T1000 (cell line): ENCODE measurements at regions not wholly inside any gene's neighbourhood (a gene's known extent, or its start where the extent isn't known, plus 50 kb on each side); places are given as distances from the start of the nearest gene placed in this dataset.
"Not testable (repeated sequence)": the region's sequence is repeated elsewhere in the genome, so short reads cannot be mapped to it uniquely, and the experiment has no call there.

Source experiments
- DNase-seq: peaks from one replicate; lab custom pipeline; 2025; ENCODE audit warnings: mixed read lengths; lab: John Stamatoyannopoulos, UW

DNA sequence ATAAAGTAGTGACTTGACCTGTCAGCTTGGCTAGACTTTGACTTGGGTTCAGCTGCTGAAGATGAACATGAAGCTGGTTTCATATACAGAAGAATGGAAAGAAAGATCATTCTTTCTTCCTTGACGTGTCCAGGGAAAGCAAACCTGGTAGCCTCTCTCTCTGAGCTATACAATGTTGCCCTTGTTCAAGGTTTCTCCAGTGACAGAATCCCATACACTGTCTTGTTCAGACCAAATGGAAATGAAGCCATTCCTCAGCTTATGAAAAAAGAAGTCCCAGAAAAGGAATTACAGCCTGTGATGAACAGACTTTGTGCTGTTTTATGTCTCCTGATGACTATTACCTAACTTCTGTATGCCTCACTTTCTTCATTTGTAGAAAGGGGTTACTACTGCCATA lies 349.8 kb upstream of the KLF4 start:
- no peak for DNase-seq

DNA sequence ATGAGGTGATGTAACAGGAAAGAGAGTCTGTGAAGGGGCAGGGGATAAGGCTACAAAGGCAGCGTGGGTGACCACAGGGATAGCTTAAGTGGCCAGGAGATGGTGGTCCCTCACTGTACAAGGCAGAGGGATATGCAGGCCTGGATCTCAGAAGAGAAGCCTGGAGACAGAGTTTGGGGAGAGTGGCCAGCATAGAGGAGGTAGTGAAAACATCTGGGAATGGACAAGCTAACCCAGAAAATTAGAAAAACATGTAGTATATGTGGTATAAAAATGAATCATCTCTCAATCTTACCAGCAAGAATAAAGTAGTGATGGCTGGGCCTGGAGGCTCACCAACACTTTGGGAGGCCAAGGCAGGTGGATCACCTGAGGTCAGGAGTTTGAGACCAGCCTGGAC lies 349.2 kb upstream of the KLF4 start:
- DNase-seq = no peak

DNA sequence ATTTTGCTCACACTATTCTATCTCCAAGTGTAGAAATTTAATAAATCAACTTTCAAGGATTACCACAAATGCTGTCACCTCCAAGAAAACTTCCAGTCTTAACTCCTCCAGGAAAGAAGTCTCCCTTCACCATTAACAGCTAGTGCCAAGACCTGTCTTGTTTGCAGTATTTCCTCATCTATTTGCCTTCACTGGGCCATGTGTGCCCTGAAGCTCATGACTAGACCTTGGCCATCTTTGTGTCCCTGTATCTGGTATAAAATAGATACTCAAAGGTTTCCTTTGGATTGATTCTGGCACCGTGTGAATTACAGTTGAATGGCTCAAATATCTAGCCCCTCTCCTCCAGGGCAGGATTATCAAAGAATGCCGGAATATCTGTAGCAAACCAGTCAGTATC lies 346.7 kb upstream of the KLF4 start:
- no peak for DNase-seq

DNA sequence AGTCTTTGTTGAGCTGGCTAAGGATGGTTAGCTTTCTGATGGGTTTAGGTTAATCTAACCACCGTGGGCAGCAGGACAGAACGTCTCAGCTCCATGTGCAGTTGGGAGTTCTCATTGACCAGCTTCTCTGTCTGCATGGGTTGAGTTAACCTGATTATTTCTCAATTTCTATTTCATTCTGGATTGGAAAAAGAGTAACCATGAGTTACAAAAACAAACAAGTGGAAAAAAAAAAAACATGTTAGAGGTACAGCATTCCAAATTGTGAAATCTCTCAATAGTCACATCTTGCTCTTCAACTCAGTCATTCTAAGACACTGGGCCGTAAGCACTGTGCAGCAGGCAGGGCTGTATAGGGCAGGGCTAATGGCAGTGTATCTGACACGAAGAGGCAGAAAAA lies 343.7 kb upstream of the KLF4 start:
- DNase-seq = no peak

DNA sequence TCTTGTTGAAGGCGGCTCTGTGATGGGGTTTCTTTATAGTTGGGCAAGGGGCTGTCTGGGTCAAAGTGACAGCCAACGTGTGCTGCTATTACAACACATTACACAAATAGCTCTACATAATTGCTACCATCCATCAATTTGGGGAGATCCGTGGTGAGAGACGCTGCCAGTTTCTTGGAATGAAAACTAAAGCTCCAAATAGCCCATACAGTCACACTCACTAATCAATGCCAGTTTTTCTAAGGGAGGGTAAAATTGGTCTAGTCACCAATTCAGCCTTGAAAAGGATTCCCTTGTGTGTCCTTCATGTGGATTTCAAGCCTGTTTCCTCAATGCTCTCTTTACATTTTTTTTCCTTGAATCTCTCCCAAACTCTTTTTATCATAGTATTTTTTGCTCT lies 343.3 kb upstream of the KLF4 start:
- DNase-seq = no peak

DNA sequence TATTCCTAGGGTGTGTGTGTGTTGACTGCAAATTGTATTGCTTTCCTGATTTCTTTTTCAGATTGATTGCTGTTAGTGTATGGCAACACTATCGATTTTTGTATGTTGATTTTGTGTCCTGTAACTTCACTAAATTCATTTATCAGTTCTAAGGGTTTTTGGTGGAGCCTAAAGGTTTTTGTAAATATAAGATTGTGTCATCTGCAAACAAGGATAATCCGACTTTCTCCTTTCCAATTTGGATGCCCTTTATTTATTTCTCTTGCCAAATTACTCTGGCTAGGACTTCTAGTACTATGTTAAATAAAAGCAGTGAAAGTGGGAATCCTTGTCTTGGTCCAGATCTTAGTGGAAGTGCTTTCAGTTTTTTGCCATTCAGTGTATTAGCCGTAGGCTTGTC lies 340.9 kb upstream of the KLF4 start:
- DNase-seq = no peak

DNA sequence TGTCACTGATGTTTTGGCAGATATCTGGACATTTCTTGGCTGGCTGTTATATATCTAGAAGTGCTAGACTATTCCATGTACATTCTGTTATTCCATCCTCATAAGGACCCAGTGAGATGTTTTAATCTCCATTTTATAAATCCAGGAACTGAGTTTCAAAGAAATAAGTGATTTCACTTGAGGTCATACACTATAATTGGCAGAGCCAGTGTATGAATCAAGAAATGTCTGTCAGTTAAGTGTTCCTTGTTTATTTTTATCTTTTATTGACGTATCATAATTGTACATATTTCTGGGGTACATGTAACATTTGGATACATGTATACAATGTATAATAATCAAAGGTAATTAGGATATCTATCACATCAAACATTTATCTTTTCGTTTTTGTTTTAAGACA lies 338.3 kb upstream of the KLF4 start:
- no peak for DNase-seq

DNA sequence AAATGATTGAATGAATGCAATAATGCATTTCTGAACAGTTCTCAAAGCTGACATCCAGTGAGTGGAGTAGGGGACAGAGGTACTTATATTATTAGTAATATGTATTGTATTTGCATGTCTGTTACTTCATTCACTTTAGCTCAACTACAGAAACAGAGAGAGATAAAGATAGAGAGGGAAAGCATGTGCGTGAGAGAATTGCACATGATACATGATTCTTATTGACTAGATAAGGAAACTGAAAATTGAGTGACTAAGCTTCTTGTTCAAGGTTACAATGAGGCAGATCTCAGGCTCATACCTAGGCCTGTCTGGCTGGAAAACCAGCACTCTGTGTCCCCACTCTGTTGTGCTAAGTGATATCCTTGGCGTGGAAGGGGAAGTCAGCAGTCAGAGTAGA lies 337.7 kb upstream of the KLF4 start:
- no peak for DNase-seq

DNA sequence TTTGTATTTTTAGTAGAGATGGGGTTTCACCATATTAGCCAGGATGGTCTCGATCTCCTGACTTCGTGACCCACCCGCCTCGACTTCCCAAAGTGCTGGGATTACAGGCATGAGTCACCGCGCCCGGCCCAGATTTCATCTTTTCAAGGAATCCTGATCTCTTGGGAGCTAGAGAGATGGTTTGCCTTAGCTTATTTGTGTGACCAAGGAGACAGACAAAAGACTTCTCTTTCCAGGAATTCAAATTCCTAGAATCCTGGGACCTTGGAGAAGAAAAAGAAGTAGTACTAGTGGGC lies 337.1 kb upstream of the KLF4 start:
- not testable (repeated sequence) for DNase-seq

DNA sequence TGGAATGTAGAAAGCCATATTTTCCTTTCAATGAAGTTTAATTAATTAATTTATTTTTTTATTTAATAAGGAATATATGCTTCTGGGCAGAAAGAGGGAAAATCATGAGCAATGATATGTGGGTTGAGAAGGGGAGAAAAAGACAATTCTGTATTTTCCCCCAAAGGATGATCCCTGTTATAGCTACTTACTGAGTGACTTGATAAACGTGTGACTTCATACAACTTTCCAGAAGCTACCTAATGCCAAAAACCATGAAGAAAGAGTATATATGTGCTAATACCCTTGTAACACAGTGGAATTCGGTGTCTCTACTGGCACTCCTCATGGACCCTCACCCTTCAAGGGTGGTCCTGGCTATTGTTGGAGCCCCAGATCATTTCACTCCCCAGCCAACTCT lies 335.0 kb upstream of the KLF4 start:
- DNase-seq = no peak

DNA sequence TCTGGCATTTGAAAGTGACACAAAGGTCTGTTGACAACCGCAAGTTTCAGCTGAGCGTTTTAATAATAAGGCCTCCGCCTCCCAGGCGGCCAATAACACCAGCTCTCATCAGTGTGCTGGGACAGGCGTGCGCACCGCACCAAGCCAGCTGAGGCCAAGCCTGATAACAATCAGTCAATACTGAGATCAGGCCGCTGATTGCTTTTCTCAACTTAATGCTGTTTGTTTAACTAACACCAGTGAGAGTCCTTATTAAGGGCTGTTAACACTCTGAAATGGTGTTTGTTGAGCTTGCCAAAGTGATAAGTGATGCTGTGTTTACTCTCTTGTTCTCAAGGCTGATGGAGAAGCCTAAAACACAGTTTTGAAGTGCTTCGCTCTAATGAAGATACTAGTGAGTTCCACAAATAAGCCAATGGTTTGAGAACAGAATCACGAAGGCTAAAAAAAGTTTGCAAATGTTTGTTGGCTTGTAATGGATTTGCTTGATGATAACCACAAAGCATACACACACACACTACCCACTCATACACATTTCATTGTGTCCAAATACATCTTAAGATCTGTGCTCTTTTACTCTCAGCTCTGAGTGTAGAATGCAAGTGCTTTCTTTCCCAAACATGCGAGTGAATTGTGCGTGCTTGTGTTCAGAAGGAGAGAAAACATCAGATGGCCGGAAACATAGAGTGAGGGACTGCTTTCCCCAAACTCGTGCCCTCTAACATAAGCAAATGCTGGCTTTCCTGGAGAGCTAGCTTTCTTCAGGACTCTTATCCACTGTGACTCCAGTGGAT lies 330.4 kb upstream of the KLF4 start:
- DNase-seq = no peak

DNA sequence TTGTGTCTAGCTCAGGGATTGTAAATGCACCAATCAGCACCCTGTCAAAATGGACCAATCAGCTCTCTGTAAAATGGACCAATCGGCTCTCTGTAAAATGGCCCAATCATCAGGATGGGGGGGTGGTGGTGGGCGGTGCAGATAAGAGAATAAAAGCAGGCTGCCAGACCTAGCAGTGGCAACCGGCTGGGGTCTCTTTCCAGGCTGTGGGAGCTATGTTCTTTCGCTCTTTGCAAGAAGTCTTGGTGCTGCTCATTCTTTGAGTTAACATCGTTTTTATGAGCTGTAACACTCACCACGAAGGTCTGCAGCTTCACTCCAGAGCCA lies 328.9 kb upstream of the KLF4 start:
- DNase-seq = not testable (repeated sequence)

DNA sequence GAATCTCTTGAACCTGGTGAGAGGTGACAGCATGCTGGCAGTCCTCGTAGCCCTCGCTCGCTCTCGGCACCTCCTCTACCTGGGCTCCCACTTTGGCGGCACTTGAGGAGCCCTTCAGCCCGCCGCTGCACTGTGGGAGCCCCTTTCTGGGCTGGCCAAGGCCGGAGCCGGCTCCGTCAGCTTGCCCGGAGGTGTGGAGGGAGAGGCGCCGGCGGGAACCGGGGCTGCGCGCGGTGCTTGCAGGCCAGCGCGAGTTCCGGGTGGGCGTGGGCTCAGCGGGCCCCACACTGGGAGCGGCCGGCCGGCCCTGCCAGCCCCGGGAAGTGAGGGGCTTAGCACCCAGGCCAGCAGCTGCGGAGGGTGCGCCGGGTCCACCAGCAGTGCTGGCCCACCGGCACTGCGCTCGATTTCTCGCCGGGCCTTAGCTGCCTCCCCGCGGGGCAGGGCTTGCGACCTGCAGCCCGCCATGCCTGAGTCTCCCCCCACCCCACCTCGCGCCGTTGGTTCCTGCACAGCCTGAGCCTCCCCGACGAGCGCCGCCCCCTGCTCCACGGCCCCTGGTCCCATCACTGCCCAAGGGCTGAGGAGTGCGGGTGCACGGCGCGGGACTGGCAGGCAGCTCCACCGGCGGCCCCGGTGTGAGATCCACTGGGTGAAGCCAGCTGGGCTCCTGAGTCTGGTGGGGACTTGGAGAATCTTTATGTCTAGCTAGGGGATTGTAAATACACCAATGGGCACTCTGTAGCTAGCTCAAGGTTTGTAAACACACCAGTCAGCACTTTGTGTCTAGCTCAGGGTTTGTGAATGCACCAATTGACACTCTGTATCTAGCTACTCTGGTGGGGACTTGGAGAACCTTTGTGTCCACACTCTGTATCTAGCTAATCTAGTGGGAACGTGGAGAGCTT lies 328.3 kb upstream of the KLF4 start:
- DNase-seq = not testable (repeated sequence)

DNA sequence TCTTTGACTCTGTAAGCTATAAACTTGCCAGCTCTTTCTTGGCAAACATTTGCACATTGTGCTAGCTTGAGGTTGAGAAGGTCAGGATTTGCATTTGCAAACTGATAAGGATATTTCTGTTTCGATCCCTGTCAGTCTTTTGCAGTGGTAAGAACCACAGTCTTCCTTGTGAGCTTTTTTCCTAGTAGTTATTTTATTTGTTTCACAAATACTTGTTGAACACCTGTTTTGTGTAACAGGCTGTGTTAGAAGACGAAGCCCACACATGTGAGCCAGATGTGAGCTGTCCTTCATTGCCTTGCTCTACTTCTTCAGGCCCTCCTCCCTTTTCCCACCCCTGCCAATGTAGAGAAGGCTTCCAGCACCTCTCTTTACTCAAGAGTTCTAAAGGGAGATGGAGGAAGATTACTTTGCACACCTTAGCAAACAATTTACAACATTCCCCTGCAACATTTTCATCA lies 327.0 kb upstream of the KLF4 start:
- no peak for DNase-seq

DNA sequence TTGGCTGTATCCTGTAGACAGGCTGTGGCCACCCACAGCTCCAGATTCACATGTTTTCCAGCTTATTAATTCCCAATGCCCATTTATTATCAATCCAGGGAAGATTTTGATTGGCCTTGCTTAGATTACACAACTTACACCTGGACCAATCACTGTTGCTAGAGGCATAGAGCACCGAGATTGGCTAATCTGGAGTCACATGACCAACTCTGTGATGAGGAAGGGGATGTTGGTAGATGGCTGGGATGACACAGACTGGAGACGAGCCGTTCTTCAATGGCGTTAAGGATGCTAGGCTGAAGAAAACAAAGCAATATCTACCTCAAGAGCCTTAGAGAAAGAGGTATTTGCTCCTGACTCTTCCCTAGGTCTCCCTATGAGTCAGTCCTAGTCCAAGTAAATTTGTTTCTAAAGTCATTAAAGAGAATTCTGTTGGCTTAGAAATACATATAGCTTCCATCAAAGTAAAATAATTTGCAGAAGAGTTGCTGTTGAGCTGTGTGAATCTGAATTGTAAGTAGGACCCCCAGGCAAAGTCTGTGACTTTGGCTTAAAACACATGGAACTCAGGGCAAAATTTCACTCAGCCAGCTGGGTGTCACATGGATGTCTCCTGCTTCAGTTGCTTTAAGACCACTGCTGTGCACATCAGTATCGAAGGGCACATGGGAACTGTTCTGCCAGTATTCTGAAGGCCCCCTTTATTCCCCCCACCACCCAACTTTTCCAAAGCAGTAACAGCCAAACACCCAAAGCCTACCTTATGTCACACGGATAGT lies 326.4 kb upstream of the KLF4 start:
- DNase-seq = no peak

DNA sequence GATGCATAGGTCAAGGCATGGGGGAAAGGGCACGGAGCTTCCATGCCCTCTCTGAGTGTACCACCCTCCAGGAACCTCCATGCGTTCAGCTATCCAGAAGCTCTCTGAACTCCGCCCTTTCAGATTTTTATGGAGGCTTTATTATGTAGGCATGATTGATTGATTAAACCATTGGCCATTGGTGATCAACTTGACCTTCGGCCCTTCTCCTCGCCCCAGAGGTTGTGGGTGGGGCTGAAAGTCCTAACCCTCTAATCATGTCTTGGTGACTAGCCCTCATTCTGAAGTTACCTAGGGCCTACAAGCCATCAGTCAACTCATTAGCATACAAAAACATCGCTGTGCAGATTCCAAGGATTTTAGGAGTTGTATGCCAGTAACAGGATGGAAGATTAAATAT lies 323.7 kb upstream of the KLF4 start:
- DNase-seq = no peak

DNA sequence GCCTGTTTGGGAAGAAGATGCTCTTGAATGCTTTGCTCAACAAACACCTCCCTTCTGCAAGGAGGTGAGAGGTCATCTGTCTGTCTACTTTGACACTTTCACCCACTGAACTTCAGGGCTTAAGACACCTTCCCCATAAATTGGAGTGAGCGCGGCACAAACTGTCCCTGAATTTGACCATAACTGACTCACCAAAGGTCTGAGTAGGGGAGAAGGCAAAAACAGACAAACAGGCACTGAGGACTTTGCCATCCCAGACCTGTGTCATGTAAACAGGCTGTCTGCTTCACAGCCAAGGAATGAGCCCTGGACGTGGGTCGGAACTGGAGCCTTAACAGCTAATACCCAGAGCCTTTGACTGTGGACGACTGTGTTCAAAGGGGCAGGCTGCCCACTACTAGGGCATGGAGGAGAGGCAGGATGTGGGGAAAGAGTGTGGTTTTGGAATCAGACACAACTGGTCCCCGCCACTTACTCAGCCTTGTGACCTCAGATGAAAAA lies 320.9 kb upstream of the KLF4 start:
- no peak for DNase-seq

DNA sequence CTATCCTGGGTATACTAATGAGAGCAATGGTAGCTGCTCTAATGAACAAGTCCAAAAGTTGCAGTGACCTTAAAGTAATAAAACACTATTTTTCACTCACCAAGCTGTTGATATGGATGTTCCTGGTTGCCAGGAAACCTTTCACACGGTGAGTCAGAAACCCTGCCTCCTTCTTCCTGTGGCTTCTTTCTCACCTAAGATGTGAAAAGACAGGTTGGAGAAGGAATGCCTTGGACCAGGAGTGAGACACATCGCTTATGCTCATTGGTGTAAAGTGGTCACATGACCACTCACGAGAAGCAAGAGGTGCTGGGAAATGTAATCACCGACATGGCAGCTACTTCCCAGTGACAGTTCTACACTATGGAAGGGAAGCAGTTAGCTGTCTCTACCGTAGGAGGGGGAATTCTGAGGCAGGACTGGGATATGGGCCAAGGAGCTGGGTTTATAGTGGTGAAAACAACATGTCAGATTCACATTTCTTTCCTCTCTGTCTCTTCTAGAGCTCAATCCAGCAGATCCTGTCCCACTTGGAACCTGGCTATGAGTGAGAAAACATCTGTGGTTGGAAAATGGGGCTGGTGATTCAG lies 320.4 kb upstream of the KLF4 start:
- DNase-seq = no peak

DNA sequence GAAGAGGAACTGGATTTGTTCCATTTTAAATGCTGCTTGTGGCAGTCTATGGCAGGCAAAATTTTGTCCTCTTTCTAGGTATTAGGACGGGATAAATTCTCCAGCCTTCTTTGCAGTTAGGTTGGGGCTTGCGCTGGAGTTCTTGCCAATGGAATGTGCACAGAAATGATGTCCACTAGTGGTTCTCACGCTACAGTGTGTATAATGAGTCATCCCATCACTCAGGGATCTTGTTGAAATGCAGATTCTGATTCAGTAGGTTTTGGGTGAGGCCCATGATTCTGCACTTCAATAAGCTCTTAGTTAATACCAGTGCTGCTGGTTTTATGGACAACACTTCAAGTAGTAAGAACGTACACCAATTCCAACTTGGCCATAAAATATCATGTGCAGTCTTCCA lies 317.6 kb upstream of the KLF4 start:
- no peak for DNase-seq

DNA sequence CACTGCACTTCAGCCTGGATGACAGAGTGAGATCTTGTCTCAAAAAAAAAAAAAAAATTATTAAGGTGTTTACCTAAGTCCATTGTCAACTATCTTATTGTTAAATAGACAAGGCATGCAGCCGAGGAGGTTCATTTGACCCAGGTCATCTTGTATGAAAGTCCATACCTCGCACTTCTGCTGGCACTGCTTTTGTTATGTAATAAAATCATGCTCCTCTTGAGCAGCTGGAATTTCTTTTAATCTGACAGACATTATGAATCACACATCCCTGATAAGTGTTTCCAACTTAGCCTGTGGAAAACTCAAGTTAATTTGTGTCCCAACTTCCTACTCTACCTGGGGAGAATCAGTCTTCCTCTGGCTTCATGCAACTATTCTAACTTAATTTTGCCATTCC lies 315.6 kb upstream of the KLF4 start:
- DNase-seq = no peak

DNA sequence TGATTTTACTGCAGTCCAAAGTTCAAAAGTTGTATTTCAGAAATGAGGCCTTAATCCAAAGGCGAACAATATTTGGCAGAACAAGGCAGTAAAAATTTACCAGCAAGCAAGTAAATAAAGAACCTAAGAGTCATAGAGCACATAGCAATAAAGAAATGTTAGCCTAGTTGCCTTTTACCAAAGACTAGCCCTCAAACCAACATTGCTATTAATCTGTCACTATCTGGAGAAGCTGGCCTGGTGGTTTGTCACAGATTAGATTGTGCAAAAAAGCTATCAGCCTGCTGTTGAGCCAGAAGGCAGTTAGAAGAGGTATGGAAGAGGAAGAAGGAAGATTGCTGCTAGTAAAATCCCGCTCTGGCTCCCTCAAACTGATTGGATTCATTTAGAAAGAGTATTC lies 304.7 kb upstream of the KLF4 start:
- DNase-seq = no peak

DNA sequence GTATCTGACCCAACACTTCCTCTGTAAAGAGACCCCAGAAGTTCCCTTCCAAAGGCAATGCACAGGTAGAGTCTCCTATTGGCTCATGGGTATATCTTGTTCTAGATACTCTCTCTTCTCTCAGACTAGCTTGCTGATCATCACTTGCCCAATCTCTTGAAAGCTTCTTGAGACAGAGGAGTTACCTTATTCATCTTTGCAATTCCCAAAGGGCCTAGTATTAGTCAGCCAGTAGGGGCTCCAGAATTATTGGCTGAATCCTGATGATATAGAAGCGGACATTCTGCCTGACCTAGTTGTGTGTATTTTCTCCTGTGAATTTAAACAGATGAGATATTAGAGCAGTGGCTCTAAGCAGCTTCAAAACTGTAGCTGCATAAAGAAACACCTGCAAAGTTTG lies 304.0 kb upstream of the KLF4 start:
- no peak for DNase-seq
